Cardiac muscle cell (in vitro differentiated cells and primary cell): ENCODE measurements at regions not wholly inside any gene's neighbourhood (a gene's known extent, or its start where the extent isn't known, plus 50 kb on each side); places are given as distances from the start of the nearest gene placed in this dataset.

ENCODE experiments used
- DNase-seq, 2 donors: peaks; one replicate each; pipeline versions ENCODE4 v3.0.0 to v3.0.0-alpha.2; 2010 to 2017; ENCODE audit warnings: low read depth in 1 of 2, low spot score in 1 of 2
- H3K27ac ChIP-seq: fragments of 200-600 bp; sonication (generic); 2 replicates; pipeline ENCODE4 v1.5.1; 2016
- H3K27me3 ChIP-seq: fragments of 200-600 bp; sonication (generic); 2 replicates; pipeline ENCODE4 v1.6.0; 2016; ENCODE audit warnings: control low read depth
- H3K36me3 ChIP-seq: fragments of 200-600 bp; sonication (generic); 2 replicates; pipeline ENCODE4 v1.5.1; 2016; ENCODE audit warnings: control low read depth
- H3K4me1 ChIP-seq: fragments of 200-600 bp; sonication (generic); 2 replicates; pipeline ENCODE4 v1.8.1; 2017; ENCODE audit warnings: low read depth, mild to moderate bottlenecking, mixed run types
- H3K4me3 ChIP-seq: fragments of 200-600 bp; sonication (generic); 2 replicates; pipeline ENCODE4 v1.5.1; 2016; ENCODE audit warnings: mild to moderate bottlenecking
- H3K9me3 ChIP-seq: fragments of 200-600 bp; sonication (generic); 2 replicates; pipeline ENCODE4 v1.5.1; 2017; ENCODE audit warnings: low read depth, mild to moderate bottlenecking, control low read depth
- CTCF ChIP-seq: IDR thresholded peaks from 2 replicates; pipeline ENCODE4 v1.5.1; 2012; ENCODE audit warnings: low read depth, mild to moderate bottlenecking, low read length

- Histone ChIP-seq H3K27ac (no peak overlapping the region), H3K4me3 (no peak overlapping the region), H3K27me3 (no peaks in the 10 kb centered on the region), H3K9me3 (no peaks in the 10 kb centered on the region), H3K36me3 (no peaks in the 10 kb centered on the region), H3K4me1 (peaks cover 3% of the 10 kb centered on the region)
- TF ChIP-seq CTCF = no peak
- DNase-seq = no peak
These were observed 315.7 kb upstream of the ECI2 start for GRCh38 chr6:4451081-4451480.

GRCh38 chr6:4450237-4450636, 314.9 kb upstream of the ECI2 start:
- Histone ChIP-seq H3K36me3 (no peaks in the 10 kb centered on the region), H3K4me1 (peaks cover 3% of the 10 kb centered on the region), H3K27ac (no peak overlapping the region), H3K4me3 (no peak overlapping the region), H3K9me3 (no peaks in the 10 kb centered on the region), H3K27me3 (no peaks in the 10 kb centered on the region)
- no peak for DNase-seq
- TF ChIP-seq CTCF = no peak

GRCh38 chr6:4449409-4449808, 314.0 kb upstream of the ECI2 start:
- Histone ChIP-seq H3K9me3 (no peaks in the 10 kb centered on the region), H3K4me1 (peaks cover 3% of the 10 kb centered on the region), H3K4me3 (no peak overlapping the region), H3K36me3 (no peaks in the 10 kb centered on the region), H3K27ac (no peak overlapping the region), H3K27me3 (no peaks in the 10 kb centered on the region)
- no peak for TF ChIP-seq CTCF
- DNase-seq = no peak

- TF ChIP-seq CTCF = no peak
- Histone ChIP-seq H3K9me3 (no peaks in the 10 kb centered on the region), H3K4me3 (no peak overlapping the region), H3K27me3 (no peaks in the 10 kb centered on the region), H3K36me3 (no peaks in the 10 kb centered on the region), H3K27ac (no peak overlapping the region), H3K4me1 (peaks cover 3% of the 10 kb centered on the region)
- DNase-seq = no peak
These were observed 313.5 kb upstream of the ECI2 start for GRCh38 chr6:4448841-4449240.

DNA sequence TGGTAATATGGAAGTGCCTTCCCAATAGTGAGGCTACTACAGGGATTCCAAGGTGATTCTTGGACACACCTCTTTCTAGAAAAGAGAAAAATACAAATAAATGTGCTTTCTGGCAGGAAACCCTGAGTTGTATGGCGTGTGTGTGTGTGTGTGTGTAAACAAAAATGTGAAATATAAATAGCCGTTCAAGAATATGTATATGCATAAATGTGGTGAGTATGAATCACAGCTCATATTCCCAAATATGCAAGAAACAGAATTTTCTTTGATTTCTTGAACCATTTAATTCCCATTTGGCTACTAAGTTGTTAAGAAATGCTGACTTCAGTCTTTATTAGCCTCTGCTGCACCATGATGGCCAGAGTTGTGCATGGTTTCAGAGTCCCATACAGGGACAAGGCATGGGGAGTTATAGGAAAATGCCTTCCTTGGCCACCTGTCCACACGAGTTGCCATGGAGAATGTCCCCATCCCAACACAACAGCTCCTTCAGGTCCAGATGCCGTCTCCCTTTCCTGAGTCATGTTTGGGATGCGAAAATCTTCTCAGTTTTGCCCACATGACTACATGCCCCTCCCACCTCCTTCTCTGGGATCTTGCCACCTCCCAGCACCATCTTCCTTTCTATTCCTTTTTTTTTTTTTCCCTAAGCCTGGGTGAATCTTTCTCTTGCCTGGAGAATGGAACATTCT, 312.4 kb upstream of the ECI2 start:
- Histone ChIP-seq H3K4me3 (no peak overlapping the region), H3K27me3 (no peaks in the 10 kb centered on the region), H3K27ac (no peak overlapping the region), H3K36me3 (no peaks in the 10 kb centered on the region), H3K9me3 (no peaks in the 10 kb centered on the region), H3K4me1 (peaks cover 3% of the 10 kb centered on the region)
- TF ChIP-seq CTCF = no peak
- no peak for DNase-seq
